Ammon's horn (tissue), 1 donor: ENCODE measurements at regions not wholly inside any gene's neighbourhood (a gene's known extent, or its start where the extent isn't known, plus 50 kb on each side); places are given as distances from the start of the nearest gene placed in this dataset.
A peak's percentile ranks its signal among the peaks of the same experiment; 100 is the strongest.

Experiments used
- DNase-seq: peaks from one replicate; pipeline ENCODE4 v3.0.0-alpha.2; 2016; ENCODE audit warnings: low spot score

GRCh38 chr18:7482342-7482741 lies 84.8 kb upstream of the PTPRM start:
- DNase-seq = peak; percentile 43

GRCh38 chr18:7485616-7486015 lies 81.5 kb upstream of the PTPRM start:
- DNase-seq = no peak

GRCh38 chr18:7488571-7488970 lies 78.5 kb upstream of the PTPRM start:
- DNase-seq = no peak

- DNase-seq = no peak
These were observed 77.0 kb upstream of the PTPRM start for GRCh38 chr18:7490104-7490503.

- DNase-seq = no peak
These were observed 74.7 kb upstream of the PTPRM start for GRCh38 chr18:7492385-7492784.

- no peak for DNase-seq
These were observed 70.0 kb upstream of the PTPRM start for GRCh38 chr18:7497081-7497480.

- no peak for DNase-seq
These were observed 56.0 kb upstream of the PTPRM start for GRCh38 chr18:7511106-7511505.

GRCh38 chr18:7512348-7512747 lies 54.8 kb upstream of the PTPRM start:
- DNase-seq = no peak

- DNase-seq = no peak
These were observed 54.1 kb upstream of the PTPRM start for GRCh38 chr18:7512990-7513389.

- DNase-seq = no peak
These were observed 52.2 kb upstream of the PTPRM start for GRCh38 chr18:7514796-7515440.

GRCh38 chr18:7516266-7517117 lies 50.6 kb upstream of the PTPRM start:
- no peak for DNase-seq
